ENCODE measurements at regions not wholly inside any gene's neighbourhood (a gene's known extent, or its start where the extent isn't known, plus 50 kb on each side); places are given as distances from the start of the nearest gene placed in this dataset.

- TF ChIP-seq CTCF (IDR thresholded peaks at IDR 0.05) (no peak), POLR2AphosphoS5 (IDR thresholded peaks at IDR 0.05) (no peak)
Measured at GRCh38 chr13:79810018-79810417, 329.1 kb downstream of the NDFIP2 start.

Measured in prostate gland (tissue), 2 donors.